Keratinocyte (primary cell): ENCODE measurements at regions not wholly inside any gene's neighbourhood (a gene's known extent, or its start where the extent isn't known, plus 50 kb on each side); places are given as distances from the start of the nearest gene placed in this dataset.

Source experiments
- DNase-seq: peaks from one replicate; pipeline ENCODE4 v3.0.0-alpha.2; 2011; ENCODE audit warnings: low read depth, missing footprints, low spot score
- FAIRE-seq: peaks from 2 replicates; lab custom pipeline; 2011; peaks lifted over from hg19 to GRCh38; lab: Jason Lieb, UNC
- H2AFZ ChIP-seq: 2 replicates; pipeline ENCODE4 v1.6.0; 2012; ENCODE audit warnings: low read length, control low read depth, inconsistent platforms; ENCODE audit not compliant: control insufficient read depth
- H3K27ac ChIP-seq: 2 replicates; pipeline ENCODE4 v1.5.1; 2011; ENCODE audit warnings: low read length; ENCODE audit not compliant: control insufficient read depth, insufficient read depth
- H3K27me3 ChIP-seq: 3 replicates; pipeline ENCODE4 v1.6.0; 2011; ENCODE audit warnings: low read length; ENCODE audit not compliant: control insufficient read depth, insufficient read depth; ENCODE audit errors: extremely low read depth
- H3K36me3 ChIP-seq, 2 experiments: 2 replicates in 1 of 2; 3 replicates in 1 of 2; pipeline ENCODE4 v1.5.1; 2011; ENCODE audit warnings: low read length in 2 of 2, mild to moderate bottlenecking in 1 of 2; ENCODE audit not compliant: control insufficient read depth in 2 of 2, insufficient read depth in 2 of 2; ENCODE audit errors: extremely low read depth in 1 of 2
- H3K4me1 ChIP-seq: 3 replicates; pipeline ENCODE4 v1.5.1; 2011; ENCODE audit warnings: low read length; ENCODE audit not compliant: control insufficient read depth, insufficient read depth; ENCODE audit errors: extremely low read depth
- H3K4me2 ChIP-seq: 3 replicates; pipeline ENCODE4 v1.6.0; 2011; ENCODE audit warnings: low read depth, low read length; ENCODE audit not compliant: control insufficient read depth, insufficient read depth; ENCODE audit errors: extremely low read depth
- H3K4me3 ChIP-seq, 3 experiments: fragments of 200-600 bp in 1 of 3; sonication (generic) in 1 of 3; 2 replicates in 2 of 3; 3 replicates in 1 of 3; pipeline ENCODE4 v1.5.1; 2011 to 2016; ENCODE audit warnings: low read length in 3 of 3, mild to moderate bottlenecking in 3 of 3, control low read depth in 2 of 3, inconsistent platforms in 1 of 3, low read depth in 1 of 3, mixed read lengths in 1 of 3, mixed run types in 1 of 3, moderate library complexity in 1 of 3; ENCODE audit not compliant: control insufficient read depth in 2 of 3, insufficient read depth in 2 of 3; ENCODE audit errors: extremely low read depth in 1 of 3
- H3K79me2 ChIP-seq: 2 replicates; pipeline ENCODE4 v1.6.0; 2012; ENCODE audit warnings: low read length; ENCODE audit not compliant: control insufficient read depth, insufficient read depth
- H3K9ac ChIP-seq: 3 replicates; pipeline ENCODE4 v1.6.0; 2011; ENCODE audit warnings: low read length; ENCODE audit not compliant: control insufficient read depth, insufficient read depth; ENCODE audit errors: extremely low read depth
- H3K9me1 ChIP-seq: 3 replicates; pipeline ENCODE4 v1.6.0; 2011; ENCODE audit warnings: low read length; ENCODE audit not compliant: control insufficient read depth, insufficient read depth; ENCODE audit errors: extremely low read depth
- H3K9me3 ChIP-seq: 2 replicates; pipeline ENCODE4 v1.5.1; 2012; ENCODE audit warnings: low read depth, low read length; ENCODE audit not compliant: control insufficient read depth
- H4K20me1 ChIP-seq: 3 replicates; pipeline ENCODE4 v1.6.0; 2011; ENCODE audit warnings: low read length; ENCODE audit not compliant: control insufficient read depth, insufficient read depth; ENCODE audit errors: extremely low read depth
- CTCF ChIP-seq, 3 experiments: IDR thresholded peaks in 1 of 3; conservative IDR thresholded peaks in 1 of 3; optimal IDR thresholded peaks in 1 of 3; 2 replicates in 2 of 3; 3 replicates in 1 of 3; pipeline versions ENCODE3 to v1.5.1; 2011; ENCODE audit warnings: low read length in 3 of 3, mild to moderate bottlenecking in 3 of 3, moderate library complexity in 2 of 3, control low read depth in 1 of 3, inconsistent platforms in 1 of 3; ENCODE audit not compliant: insufficient read depth in 2 of 3; ENCODE audit errors: extremely low read depth in 1 of 3
- EZH2 ChIP-seq: IDR thresholded peaks from one replicate; pipeline ENCODE4 v1.6.1; 2012; ENCODE audit warnings: inconsistent platforms, mild to moderate bottlenecking, low read length, moderate library complexity
- dilution Hi-C: fragments of 300-500 bp; cut with MboI; formaldehyde crosslinking; loops from one replicate; pipeline ENCODE4 v1.7.0; 2020; ENCODE audit warnings: low sequenced_read_pairs; ENCODE audit not compliant: extremely low pct_ligation_motif_present

- Histone ChIP-seq H4K20me1 (no peaks in the 10 kb centered on the region), H3K79me2 (no peaks in the 10 kb centered on the region), H3K4me3 (no peak overlapping the region), H3K36me3 (no peaks in the 10 kb centered on the region), H3K4me2 (no peak overlapping the region), H3K4me1 (no peaks in the 10 kb centered on the region), H3K9me3 (no peaks in the 10 kb centered on the region), H3K27me3 (no peaks in the 10 kb centered on the region), H3K9me1 (no peaks in the 10 kb centered on the region), H2AFZ (no peak overlapping the region), H3K9ac (no peak overlapping the region), H3K27ac (no peak overlapping the region)
- no peak for TF ChIP-seq CTCF (optimal IDR thresholded peaks at IDR 0.05 in 1 of 3, IDR thresholded peaks at IDR 0.05 in 1 of 3, conservative IDR thresholded peaks at IDR 0.05 in 1 of 3; ENCODE audit: extremely low read depth in 1 of 3, insufficient read depth in 2 of 3, low read length in 3 of 3)
- no peak for TF ChIP-seq EZH2
- FAIRE-seq (no peak), DNase-seq (no peak)
- dilution Hi-C loops = no loop called here
Measured at GRCh38 chr4:161291222-161291621, 872.6 kb downstream of the FSTL5 start.

- H3K9me3 ChIP-seq = no peaks in the 10 kb centered on the region
- DNase-seq = no peak
- H3K4me1 ChIP-seq = no peaks in the 10 kb centered on the region
- H3K4me3 ChIP-seq = no peak overlapping the region
- no peaks in the 10 kb centered on the region for H3K9me1 ChIP-seq
- H4K20me1 ChIP-seq = no peaks in the 10 kb centered on the region
- H3K27ac ChIP-seq = no peak overlapping the region
- no peak overlapping the region for H3K9ac ChIP-seq
- no peaks in the 10 kb centered on the region for H3K27me3 ChIP-seq
- no peaks in the 10 kb centered on the region for H3K79me2 ChIP-seq
- FAIRE-seq = no peak
- no peaks in the 10 kb centered on the region for H3K36me3 ChIP-seq
- TF ChIP-seq EZH2 (no peak), CTCF (optimal IDR thresholded peaks at IDR 0.05 in 1 of 3, IDR thresholded peaks at IDR 0.05 in 1 of 3, conservative IDR thresholded peaks at IDR 0.05 in 1 of 3; ENCODE audit: extremely low read depth in 1 of 3, insufficient read depth in 2 of 3, low read length in 3 of 3) (no peak)
- dilution Hi-C loops = no loop called here
- no peak overlapping the region for H3K4me2 ChIP-seq
- H2AFZ ChIP-seq = no peak overlapping the region
Measured at GRCh38 chr4:161287678-161288352, 876.0 kb downstream of the FSTL5 start.
